HCT116 (cell line): ENCODE measurements at regions not wholly inside any gene's neighbourhood (a gene's known extent, or its start where the extent isn't known, plus 50 kb on each side); places are given as distances from the start of the nearest gene placed in this dataset.
"Not testable (repeated sequence)": the region's sequence is repeated elsewhere in the genome, so short reads cannot be mapped to it uniquely, and the experiment has no call there.

Experiments
- ATAC-seq: fragments of 200-7000 bp; cut with Tn5 transposase; 2 replicates; pipeline ENCODE4 v1.9.1; 2020; ENCODE audit warnings: mild to moderate bottlenecking, moderate library complexity
- BruUV-seq: library from RNA; stranded (reverse); fragments of 400-500 nt; replicated peaks from 2 replicates; lab custom pipeline; 2021; lab: Mats Ljungman, UMichigan
- CTCF ChIA-PET: fragments of 300-600 bp; sonication (Branson Sonifier 250); formaldehyde crosslinking; loops from one replicate; lab custom pipeline; 2021; ENCODE audit warnings: antibody characterized with exemption; lab: Charles Lee
- POLR2A ChIA-PET: fragments of 300-600, 350-600 bp; sonication (Branson Sonifier 250); formaldehyde crosslinking; loops from one replicate; lab custom pipeline; 2021; ENCODE audit warnings: antibody characterized with exemption; lab: Charles Lee
- RAD21 ChIA-PET, 2 experiments: fragments of 300-600 bp; sonication (Branson Sonifier 250); formaldehyde crosslinking; loops; one replicate each; lab custom pipeline; 2023; ENCODE audit warnings: low total read pairs in 2 of 2; ENCODE audit not compliant: uncharacterized antibody in 2 of 2, unreplicated experiment in 2 of 2, low non-redundant PET in 1 of 2; lab: Charles Lee
- DNase-seq: peaks from one replicate; pipeline ENCODE4 v3.0.0-alpha.2; 2010; ENCODE audit warnings: low read depth, low spot score
- H2AFZ ChIP-seq: fragments of 200-600 bp; shearing (Covaris generic), sonication (generic); 2 replicates; pipeline ENCODE4 v1.6.1; 2017; ENCODE audit warnings: low read depth, mixed run types, mixed read lengths, antibody characterized with exemption, low read length; ENCODE audit not compliant: poor library complexity, severe bottlenecking
- H3K27ac ChIP-seq: 2 replicates; pipeline ENCODE4 v1.5.1; 2012; ENCODE audit warnings: low read depth, low read length
- H3K27me3 ChIP-seq: fragments of 200-600 bp; sonication (generic); 2 replicates; pipeline ENCODE4 v1.6.1; 2016; ENCODE audit warnings: mixed run types, low read length, mixed read lengths; ENCODE audit not compliant: insufficient read depth
- H3K36me3 ChIP-seq, 2 experiments: fragments of 200-500 bp in 1 of 2; fragments of 200-600 bp in 1 of 2; sonication (Bioruptor generic) in 1 of 2; sonication (generic) in 1 of 2; 2 replicates each; pipeline versions ENCODE4 v1.5.1 to v1.6.1; 2014 to 2016; ENCODE audit warnings: low read length in 2 of 2, inconsistent platforms in 1 of 2, mixed read lengths in 1 of 2, mixed run types in 1 of 2; ENCODE audit not compliant: insufficient read depth in 2 of 2, control insufficient read depth in 1 of 2
- H3K4me1 ChIP-seq, 2 experiments: fragments of 200-600 bp in 1 of 2; sonication (generic) in 1 of 2; 2 replicates each; pipeline versions ENCODE4 v1.5.1 to v1.6.1; 2012 to 2017; ENCODE audit warnings: low read length in 2 of 2, inconsistent platforms in 1 of 2, mild to moderate bottlenecking in 1 of 2, mixed read lengths in 1 of 2, mixed run types in 1 of 2, moderate library complexity in 1 of 2; ENCODE audit not compliant: insufficient read depth in 2 of 2, control insufficient read depth in 1 of 2
- H3K4me2 ChIP-seq: fragments of 200-600 bp; sonication (generic); 2 replicates; pipeline ENCODE4 v1.6.1; 2017; ENCODE audit warnings: mixed run types, low read length, mixed read lengths
- H3K4me3 ChIP-seq, 2 experiments: fragments of 200-600 bp in 1 of 2; sonication (generic) in 1 of 2; replicated peaks in 1 of 2; 2 replicates each; pipeline ENCODE4 v1.5.1; 2011 to 2016; ENCODE audit warnings: low read length in 2 of 2, control low read depth in 1 of 2, low read depth in 1 of 2, mild to moderate bottlenecking in 1 of 2, mixed read lengths in 1 of 2, mixed run types in 1 of 2
- H3K79me2 ChIP-seq: fragments of 200-600 bp; sonication (generic); 2 replicates; pipeline ENCODE4 v1.6.1; 2017; ENCODE audit warnings: mild to moderate bottlenecking, mixed run types, low read length, moderate library complexity, mixed read lengths; ENCODE audit not compliant: insufficient read depth
- H3K9ac ChIP-seq: fragments of 200-600 bp; sonication (generic); 2 replicates; pipeline ENCODE4 v1.6.1; 2016; ENCODE audit warnings: low read length, mixed read lengths
- H3K9me2 ChIP-seq: fragments of 200-600 bp; sonication (generic), shearing (Covaris generic); 2 replicates; pipeline ENCODE4 v1.6.1; 2017; ENCODE audit warnings: mixed run types, mild to moderate bottlenecking, moderate library complexity; ENCODE audit not compliant: insufficient read depth
- H3K9me3 ChIP-seq, 2 experiments: fragments of 200-500 bp in 1 of 2; fragments of 200-600 bp in 1 of 2; sonication (Bioruptor generic) in 1 of 2; sonication (generic) in 1 of 2; 2 replicates each; pipeline ENCODE4 v1.6.1; 2014 to 2017; ENCODE audit warnings: low read length in 2 of 2, mixed read lengths in 2 of 2, inconsistent platforms in 1 of 2, low read depth in 1 of 2, mild to moderate bottlenecking in 1 of 2, mixed run types in 1 of 2, moderate library complexity in 1 of 2; ENCODE audit not compliant: control insufficient read depth in 1 of 2, insufficient read depth in 1 of 2
- H4K20me1 ChIP-seq: fragments of 200-600 bp; sonication (generic), shearing (Covaris generic); 2 replicates; pipeline ENCODE4 v1.6.1; 2017; ENCODE audit warnings: mixed run types, mild to moderate bottlenecking, moderate library complexity; ENCODE audit not compliant: insufficient read depth
- EGR1 ChIP-seq: IDR thresholded peaks from 2 replicates; pipeline ENCODE4 v1.6.1; 2012; ENCODE audit warnings: low read depth
- POLR2AphosphoS5 ChIP-seq: IDR thresholded peaks from 2 replicates; pipeline ENCODE4 v1.6.1; 2011; ENCODE audit warnings: mild to moderate bottlenecking, low read depth, low read length, moderate library complexity
- RAD21 ChIP-seq: IDR thresholded peaks from 2 replicates; pipeline ENCODE4 v1.6.1; 2012; ENCODE audit warnings: low read depth, mild to moderate bottlenecking
- SIN3A ChIP-seq: IDR thresholded peaks from 2 replicates; pipeline ENCODE4 v1.6.1; 2012; ENCODE audit warnings: low read depth
- intact Hi-C: fragments of 100-400 bp; cut with micrococcal nuclease; formaldehyde crosslinking; loops from 2 replicates; pipeline ENCODE4 v1.10.0; 2022

- RAD21 ChIA-PET, H3K79me2 ChIP-seq, POLR2A ChIA-PET, H4K20me1 ChIP-seq, H3K27ac ChIP-seq, H3K9me2 ChIP-seq, BruUV-seq, DNase-seq, intact Hi-C loops, H3K36me3 ChIP-seq, ATAC-seq, H3K27me3 ChIP-seq, H2AFZ ChIP-seq, H3K9ac ChIP-seq, H3K9me3 ChIP-seq, H3K4me3 ChIP-seq, H3K4me1 ChIP-seq, CTCF ChIA-PET, H3K4me2 ChIP-seq: not testable (repeated sequence)
These were observed 201.4 kb downstream of the NPIPB11 start for GRCh38 chr16:29205151-29205550.

- RAD21 ChIA-PET = no interaction called here
- no peaks in the 10 kb centered on the region for H4K20me1 ChIP-seq
- TF ChIP-seq SIN3A (no peak), RAD21 (no peak), EGR1 (no peak), POLR2AphosphoS5 (no peak)
- no peaks in the 10 kb centered on the region for H3K9me2 ChIP-seq
- H3K36me3 ChIP-seq = no peaks in the 10 kb centered on the region
- DNase-seq (no peak), ATAC-seq (no peak)
- no peaks in the 10 kb centered on the region for H3K9me3 ChIP-seq
- no peak overlapping the region for H3K27ac ChIP-seq
- no peaks in the 10 kb centered on the region for H3K27me3 ChIP-seq
- no peaks in the 10 kb centered on the region for H3K79me2 ChIP-seq
- H3K4me2 ChIP-seq = no peak overlapping the region
- POLR2A ChIA-PET = no interaction called here
- no peaks in the 10 kb centered on the region for H3K4me1 ChIP-seq
- CTCF ChIA-PET = no interaction called here
- no peak overlapping the region for H3K4me3 ChIP-seq
- H2AFZ ChIP-seq = no peak overlapping the region
- intact Hi-C loops = no loop called here
- no TSS peak for BruUV-seq
- no peak overlapping the region for H3K9ac ChIP-seq
These were observed 201.7 kb downstream of the NPIPB11 start for GRCh38 chr16:29204806-29205135.

GRCh38 chr16:29203933-29204805, 202.3 kb downstream of the NPIPB11 start:
- H4K20me1 ChIP-seq, H3K4me3 ChIP-seq, RAD21 ChIA-PET, ATAC-seq, H2AFZ ChIP-seq, H3K4me2 ChIP-seq, CTCF ChIA-PET, H3K27me3 ChIP-seq, H3K27ac ChIP-seq, H3K79me2 ChIP-seq, H3K9ac ChIP-seq, POLR2A ChIA-PET, BruUV-seq, H3K4me1 ChIP-seq, intact Hi-C loops, DNase-seq, H3K9me2 ChIP-seq, H3K9me3 ChIP-seq, H3K36me3 ChIP-seq: not testable (repeated sequence)

GRCh38 chr16:29203046-29203932, 203.2 kb downstream of the NPIPB11 start:
- H4K20me1 ChIP-seq, BruUV-seq, H3K79me2 ChIP-seq, H3K27ac ChIP-seq, H3K4me2 ChIP-seq, H3K36me3 ChIP-seq, H3K27me3 ChIP-seq, CTCF ChIA-PET, H3K9me2 ChIP-seq, H3K4me3 ChIP-seq, H3K9me3 ChIP-seq, POLR2A ChIA-PET, RAD21 ChIA-PET, H3K9ac ChIP-seq, intact Hi-C loops, H2AFZ ChIP-seq, ATAC-seq, H3K4me1 ChIP-seq, DNase-seq: not testable (repeated sequence)
